ENCODE measurements at regions not wholly inside any gene's neighbourhood (a gene's known extent, or its start where the extent isn't known, plus 50 kb on each side); places are given as distances from the start of the nearest gene placed in this dataset.

DNA sequence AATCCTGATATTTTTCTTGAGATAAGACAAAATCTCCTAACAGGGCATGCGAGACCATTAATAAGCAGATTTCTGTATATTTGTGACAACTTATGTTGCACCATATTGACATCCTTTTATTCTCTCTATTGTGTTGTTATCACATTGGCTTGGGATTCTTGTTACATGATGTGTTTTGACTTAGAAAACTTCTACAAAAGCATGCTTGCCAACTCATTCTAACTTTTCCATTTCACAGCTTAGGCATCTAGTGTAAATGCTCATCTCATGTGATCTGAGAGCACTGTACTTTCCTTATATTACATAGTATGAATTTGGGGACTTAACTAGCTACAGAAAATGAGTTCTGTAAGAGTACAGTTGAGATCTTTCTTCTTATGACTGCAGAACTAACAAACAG is 1040.7 kb upstream of the ADGRB3 start:
- H3K4me3 ChIP-seq, result no peak overlapping the region
- no peaks in the 10 kb centered on the region for H3F3A ChIP-seq (ENCODE audit: insufficient read depth, low read depth)
- no peaks in the 10 kb centered on the region for H3K79me2 ChIP-seq (ENCODE audit: low read depth)
- H2AFZ ChIP-seq, result no peak overlapping the region
- no peaks in the 10 kb centered on the region for H3K4me1 ChIP-seq (replicated peaks; ENCODE audit: insufficient read depth)
- no TSS peak for BruUV-seq (replicated peaks)
- H3K9me2 ChIP-seq (ENCODE audit: insufficient read depth), result no peaks in the 10 kb centered on the region
- no peak for DNase-seq
- H3K4me2 ChIP-seq, result no peak overlapping the region
- POLR2A ChIA-PET (ENCODE audit: unreplicated experiment), result no interaction called here
- H3K27ac ChIP-seq, result no peak overlapping the region
- intact Hi-C loops (cut with micrococcal nuclease; ENCODE audit: unreplicated experiment), result no loop called here
- H3K27me3 ChIP-seq (ENCODE audit: insufficient read depth, low read depth), result no peaks in the 10 kb centered on the region
- H3K9me3 ChIP-seq (ENCODE audit: insufficient read depth, low read depth), result no peaks in the 10 kb centered on the region
- H3K36me3 ChIP-seq (ENCODE audit: low read depth), result no peaks in the 10 kb centered on the region
- H4K20me1 ChIP-seq (ENCODE audit: insufficient read depth), result no peaks in the 10 kb centered on the region
- CTCF ChIA-PET, result no interaction called here
- TF ChIP-seq, protein P1, sequence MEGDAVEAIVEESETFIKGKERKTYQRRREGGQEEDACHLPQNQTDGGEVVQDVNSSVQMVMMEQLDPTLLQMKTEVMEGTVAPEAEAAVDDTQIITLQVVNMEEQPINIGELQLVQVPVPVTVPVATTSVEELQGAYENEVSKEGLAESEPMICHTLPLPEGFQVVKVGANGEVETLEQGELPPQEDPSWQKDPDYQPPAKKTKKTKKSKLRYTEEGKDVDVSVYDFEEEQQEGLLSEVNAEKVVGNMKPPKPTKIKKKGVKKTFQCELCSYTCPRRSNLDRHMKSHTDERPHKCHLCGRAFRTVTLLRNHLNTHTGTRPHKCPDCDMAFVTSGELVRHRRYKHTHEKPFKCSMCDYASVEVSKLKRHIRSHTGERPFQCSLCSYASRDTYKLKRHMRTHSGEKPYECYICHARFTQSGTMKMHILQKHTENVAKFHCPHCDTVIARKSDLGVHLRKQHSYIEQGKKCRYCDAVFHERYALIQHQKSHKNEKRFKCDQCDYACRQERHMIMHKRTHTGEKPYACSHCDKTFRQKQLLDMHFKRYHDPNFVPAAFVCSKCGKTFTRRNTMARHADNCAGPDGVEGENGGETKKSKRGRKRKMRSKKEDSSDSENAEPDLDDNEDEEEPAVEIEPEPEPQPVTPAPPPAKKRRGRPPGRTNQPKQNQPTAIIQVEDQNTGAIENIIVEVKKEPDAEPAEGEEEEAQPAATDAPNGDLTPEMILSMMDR (conservative IDR thresholded peaks at IDR 0.05), result no peak
- no peak for TF ChIP-seq EZH2 (IDR thresholded peaks at IDR 0.05; ENCODE audit: low read depth)

GRCh38 chr6:67593247-67593646 is 1041.8 kb upstream of the ADGRB3 start:
- Histone ChIP-seq H2AFZ (no peak overlapping the region), H3K27ac (no peak overlapping the region), H3K4me3 (no peak overlapping the region), H3K4me2 (no peak overlapping the region), H3K9me3 (ENCODE audit: insufficient read depth, low read depth) (no peaks in the 10 kb centered on the region), H3K36me3 (ENCODE audit: low read depth) (no peaks in the 10 kb centered on the region), H3K4me1 (replicated peaks; ENCODE audit: insufficient read depth) (no peaks in the 10 kb centered on the region), H3K79me2 (ENCODE audit: low read depth) (no peaks in the 10 kb centered on the region), H3K27me3 (ENCODE audit: insufficient read depth, low read depth) (no peaks in the 10 kb centered on the region), H3F3A (ENCODE audit: insufficient read depth, low read depth) (no peaks in the 10 kb centered on the region), H4K20me1 (ENCODE audit: insufficient read depth) (no peaks in the 10 kb centered on the region), H3K9me2 (ENCODE audit: insufficient read depth) (no peaks in the 10 kb centered on the region)
- TF ChIP-seq EZH2 (IDR thresholded peaks at IDR 0.05; ENCODE audit: low read depth), result no peak
- TF ChIP-seq, protein P1 (conservative IDR thresholded peaks at IDR 0.05), result no peak
- ChIA-PET CTCF (no interaction called here), POLR2A (ENCODE audit: unreplicated experiment) (no interaction called here)
- intact Hi-C loops (cut with micrococcal nuclease; ENCODE audit: unreplicated experiment), result no loop called here
- DNase-seq, result no peak
- BruUV-seq (replicated peaks), result no TSS peak

DNA sequence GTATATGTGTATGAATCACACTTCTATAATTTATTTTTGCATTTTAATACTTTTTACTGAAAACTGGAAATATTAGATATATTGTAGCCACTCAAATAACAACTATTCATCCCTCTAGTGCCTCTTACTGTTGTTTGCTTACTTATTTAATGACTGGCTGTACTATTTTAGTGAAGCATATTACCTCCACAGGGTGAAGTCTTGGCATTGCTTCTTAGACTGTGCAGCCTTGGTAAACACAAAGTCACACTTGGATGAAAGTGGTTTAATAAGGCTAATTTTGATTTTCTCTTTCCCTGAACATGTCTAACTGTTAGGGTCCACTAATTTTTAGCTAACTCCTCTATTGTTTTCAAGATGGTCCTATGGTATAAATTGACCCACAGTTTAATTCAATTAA is 1043.2 kb upstream of the ADGRB3 start:
- Histone ChIP-seq H3K36me3 (ENCODE audit: low read depth) (no peaks in the 10 kb centered on the region), H3K4me1 (replicated peaks; ENCODE audit: insufficient read depth) (no peaks in the 10 kb centered on the region), H3K27me3 (ENCODE audit: insufficient read depth, low read depth) (no peaks in the 10 kb centered on the region), H3K9me2 (ENCODE audit: insufficient read depth) (no peaks in the 10 kb centered on the region), H3F3A (ENCODE audit: insufficient read depth, low read depth) (no peaks in the 10 kb centered on the region), H3K4me2 (no peak overlapping the region), H4K20me1 (ENCODE audit: insufficient read depth) (no peaks in the 10 kb centered on the region), H3K27ac (no peak overlapping the region), H3K4me3 (no peak overlapping the region), H3K79me2 (ENCODE audit: low read depth) (no peaks in the 10 kb centered on the region), H3K9me3 (ENCODE audit: insufficient read depth, low read depth) (no peaks in the 10 kb centered on the region), H2AFZ (no peak overlapping the region)
- POLR2A ChIA-PET (ENCODE audit: unreplicated experiment), result no interaction called here
- no TSS peak for BruUV-seq (replicated peaks)
- CTCF ChIA-PET, result no interaction called here
- no peak for TF ChIP-seq EZH2 (IDR thresholded peaks at IDR 0.05; ENCODE audit: low read depth)
- TF ChIP-seq, protein P1 (conservative IDR thresholded peaks at IDR 0.05), result no peak
- intact Hi-C loops (cut with micrococcal nuclease; ENCODE audit: unreplicated experiment), result no loop called here
- DNase-seq, result no peak

Data from PC-9 (cell line).